ENCODE measurements at regions not wholly inside any gene's neighbourhood (a gene's known extent, or its start where the extent isn't known, plus 50 kb on each side); places are given as distances from the start of the nearest gene placed in this dataset.

DNA sequence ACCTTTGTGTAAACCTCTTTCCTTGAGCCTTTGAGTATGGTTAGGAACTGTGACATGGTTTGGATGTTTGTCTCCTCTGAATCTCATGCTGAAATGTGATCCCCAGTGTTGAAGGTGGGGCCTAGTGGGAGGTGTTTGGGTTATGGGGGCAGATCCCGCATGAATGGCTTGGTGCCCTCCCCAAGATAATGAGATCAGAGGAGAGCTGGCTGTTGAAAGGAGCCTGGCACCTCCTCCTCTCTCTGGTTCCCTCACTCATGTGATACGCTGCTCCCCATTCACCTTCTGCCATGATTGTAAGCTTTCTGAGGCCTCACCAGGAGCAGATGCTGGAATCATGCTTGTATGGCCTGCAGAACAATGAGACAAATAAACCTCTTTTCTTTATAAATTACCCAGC is 1110.2 kb downstream of the CDH11 start:
- no peak overlapping the region for H3K4me3 ChIP-seq (ENCODE audit: low read depth, low read length)
- H3K27me3 ChIP-seq (ENCODE audit: control insufficient read depth, insufficient read depth, low read length), result no peaks in the 10 kb centered on the region
- TF ChIP-seq CTCF (IDR thresholded peaks at IDR 0.05; ENCODE audit: insufficient read depth, low read length, severe bottlenecking), result no peak
- no peaks in the 10 kb centered on the region for H3K36me3 ChIP-seq (ENCODE audit: control insufficient read depth, insufficient read depth, low read length)
- FAIRE-seq (no peak), DNase-seq (ENCODE audit: low read depth) (no peak)

DNA sequence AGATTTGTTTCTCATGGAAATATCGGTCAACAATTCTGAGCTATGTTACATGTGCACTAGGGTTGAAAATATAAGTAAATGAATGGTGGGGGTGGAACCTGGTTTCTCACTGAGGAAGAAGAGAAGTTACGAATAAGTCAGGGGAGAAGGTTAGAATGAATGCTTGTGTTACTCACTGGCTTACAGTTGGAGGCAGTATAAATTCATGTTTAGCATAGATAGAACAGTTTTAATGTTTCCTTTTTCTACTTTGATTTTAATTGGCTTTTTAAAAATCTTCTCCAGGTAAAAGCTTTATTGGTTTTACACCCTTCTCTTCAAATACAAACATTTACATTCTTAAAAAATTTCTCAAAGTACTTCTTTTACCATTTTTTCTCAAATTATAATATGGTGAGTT is 1113.7 kb downstream of the CDH11 start:
- no peak overlapping the region for H3K4me3 ChIP-seq (ENCODE audit: low read depth, low read length)
- DNase-seq (ENCODE audit: low read depth) (no peak), FAIRE-seq (no peak)
- no peaks in the 10 kb centered on the region for H3K27me3 ChIP-seq (ENCODE audit: control insufficient read depth, insufficient read depth, low read length)
- no peaks in the 10 kb centered on the region for H3K36me3 ChIP-seq (ENCODE audit: control insufficient read depth, insufficient read depth, low read length)
- TF ChIP-seq CTCF (IDR thresholded peaks at IDR 0.05; ENCODE audit: insufficient read depth, low read length, severe bottlenecking), result no peak

- DNase-seq (ENCODE audit: low read depth) (no peak), FAIRE-seq (no peak)
- Histone ChIP-seq H3K27me3 (ENCODE audit: control insufficient read depth, insufficient read depth, low read length) (no peaks in the 10 kb centered on the region), H3K4me3 (ENCODE audit: low read depth, low read length) (no peak overlapping the region), H3K36me3 (ENCODE audit: control insufficient read depth, insufficient read depth, low read length) (no peaks in the 10 kb centered on the region)
- no peak for TF ChIP-seq CTCF (IDR thresholded peaks at IDR 0.05; ENCODE audit: insufficient read depth, low read length, severe bottlenecking)
Measured at GRCh38 chr16:64004116-64004515, 1117.7 kb downstream of the CDH11 start.

DNA sequence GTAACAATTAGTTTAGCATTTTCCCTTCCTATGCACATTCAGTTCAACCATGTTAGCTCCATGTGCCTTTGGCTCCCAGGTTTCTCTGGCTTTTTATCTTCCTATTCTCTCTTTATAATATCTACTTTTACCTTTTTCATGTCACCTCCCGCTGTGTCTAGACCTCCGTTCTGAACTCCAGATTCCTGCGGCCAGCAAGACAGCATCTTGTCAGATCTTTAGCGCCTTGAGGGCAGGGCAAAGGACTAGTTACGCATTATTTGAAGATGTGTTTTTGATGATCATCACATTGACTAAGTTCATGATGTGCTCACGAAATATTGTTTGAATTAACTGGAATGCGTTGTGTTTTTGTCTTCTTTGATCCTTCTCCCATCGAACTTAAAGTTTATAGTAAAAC is 1126.8 kb downstream of the CDH11 start:
- H3K36me3 ChIP-seq (ENCODE audit: control insufficient read depth, insufficient read depth, low read length), result no peaks in the 10 kb centered on the region
- TF ChIP-seq CTCF (IDR thresholded peaks at IDR 0.05; ENCODE audit: insufficient read depth, low read length, severe bottlenecking), result no peak
- FAIRE-seq (no peak), DNase-seq (ENCODE audit: low read depth) (no peak)
- no peak overlapping the region for H3K4me3 ChIP-seq (ENCODE audit: low read depth, low read length)
- no peaks in the 10 kb centered on the region for H3K27me3 ChIP-seq (ENCODE audit: control insufficient read depth, insufficient read depth, low read length)

- Histone ChIP-seq H3K4me3 (ENCODE audit: low read depth, low read length) (no peak overlapping the region), H3K36me3 (ENCODE audit: control insufficient read depth, insufficient read depth, low read length) (no peaks in the 10 kb centered on the region), H3K27me3 (ENCODE audit: control insufficient read depth, insufficient read depth, low read length) (no peaks in the 10 kb centered on the region)
- FAIRE-seq (no peak), DNase-seq (ENCODE audit: low read depth) (peak; percentile 49)
- TF ChIP-seq CTCF (IDR thresholded peaks at IDR 0.05; ENCODE audit: insufficient read depth, low read length, severe bottlenecking), result no peak
Measured at GRCh38 chr16:63983401-63983800, 1138.5 kb downstream of the CDH11 start.

- Histone ChIP-seq H3K4me3 (ENCODE audit: low read depth, low read length) (no peak overlapping the region), H3K27me3 (ENCODE audit: control insufficient read depth, insufficient read depth, low read length) (no peaks in the 10 kb centered on the region), H3K36me3 (ENCODE audit: control insufficient read depth, insufficient read depth, low read length) (no peaks in the 10 kb centered on the region)
- no peak for TF ChIP-seq CTCF (IDR thresholded peaks at IDR 0.05; ENCODE audit: insufficient read depth, low read length, severe bottlenecking)
- FAIRE-seq, result no peak
- DNase-seq (ENCODE audit: low read depth), result no peak
Measured at GRCh38 chr16:63982741-63983140, 1139.1 kb downstream of the CDH11 start.

Data from bronchial epithelial cell (primary cell).